LoVo (cell line): ENCODE measurements at regions not wholly inside any gene's neighbourhood (a gene's known extent, or its start where the extent isn't known, plus 50 kb on each side); places are given as distances from the start of the nearest gene placed in this dataset.

Experiments
- DNase-seq: peaks from one replicate; pipeline ENCODE4 v3.0.0-alpha.2; 2016; ENCODE audit warnings: low spot score

DNA sequence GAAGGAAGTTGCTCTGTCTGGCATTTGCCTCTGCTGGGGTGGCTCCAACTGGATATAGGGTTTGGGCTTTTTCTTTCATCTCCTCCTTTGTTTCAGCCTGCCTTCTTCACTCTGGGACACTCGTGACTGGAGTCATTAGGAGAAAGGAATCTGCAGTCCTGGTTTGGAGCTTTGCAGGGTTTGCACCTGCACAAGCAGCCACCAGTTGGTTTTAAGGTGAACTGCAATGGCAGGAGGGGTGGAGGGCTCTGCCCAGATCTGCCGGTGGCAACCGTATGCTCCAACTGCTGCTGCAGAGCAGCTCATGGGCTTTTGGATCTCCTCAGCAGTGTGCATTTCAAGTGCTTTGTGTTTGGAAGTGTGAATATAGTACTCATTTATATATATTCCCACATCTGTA is 131.3 kb upstream of the MGAT5 start:
- DNase-seq: no peak

DNA sequence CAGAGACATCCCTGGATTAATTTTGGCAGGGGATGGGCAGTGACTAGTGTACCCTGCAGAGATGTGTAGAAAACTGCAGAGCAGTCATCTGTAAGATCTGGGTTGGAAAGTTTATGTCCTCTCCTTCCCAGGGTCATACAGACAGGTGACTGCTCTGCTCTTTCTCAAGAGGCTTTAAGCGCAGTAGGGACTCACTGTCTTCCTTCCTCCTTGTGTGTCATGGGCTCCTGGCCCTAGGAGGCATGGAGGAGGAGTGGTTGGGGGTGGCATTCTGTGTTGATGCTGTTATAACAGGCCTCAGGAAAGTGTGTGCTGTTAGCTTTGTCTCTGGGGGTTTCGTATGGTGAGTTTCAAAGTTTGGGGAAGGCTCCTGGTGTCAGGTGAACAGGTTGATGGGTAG is 130.5 kb upstream of the MGAT5 start:
- DNase-seq: no peak

DNA sequence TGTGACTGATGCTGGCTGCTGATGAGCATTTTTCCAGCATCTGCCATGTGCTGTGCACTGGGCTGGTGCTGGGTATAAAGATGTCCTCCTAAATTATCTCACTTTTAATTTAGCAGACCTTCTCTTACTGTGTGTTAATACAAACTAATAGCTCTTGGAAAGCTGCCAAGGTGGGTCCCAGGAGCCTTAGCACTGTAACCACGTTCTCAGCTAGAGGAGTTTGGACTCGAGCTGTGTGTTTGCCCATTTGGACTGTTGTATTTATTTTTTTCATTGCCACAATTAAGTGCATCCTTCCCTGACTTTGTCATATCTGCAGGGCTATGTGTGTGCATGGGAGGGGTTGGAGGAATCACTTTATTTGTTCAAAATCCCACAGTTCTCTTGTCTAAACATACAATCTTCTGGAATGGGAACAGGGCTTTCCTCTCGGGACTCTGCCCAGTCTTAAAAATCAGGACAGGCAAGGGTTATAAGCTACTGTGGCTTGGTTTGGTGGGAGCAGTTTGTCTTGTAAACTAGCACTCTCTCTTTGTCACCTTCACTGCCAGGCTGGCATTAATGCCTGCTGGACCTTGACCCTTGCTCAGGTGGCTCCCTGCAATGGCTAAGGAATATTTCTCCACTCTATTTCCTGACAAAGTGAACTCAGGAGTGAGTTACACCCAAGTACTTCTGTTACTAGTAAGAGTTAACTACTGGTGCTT is 129.7 kb upstream of the MGAT5 start:
- peak; percentile 62 for DNase-seq

DNA sequence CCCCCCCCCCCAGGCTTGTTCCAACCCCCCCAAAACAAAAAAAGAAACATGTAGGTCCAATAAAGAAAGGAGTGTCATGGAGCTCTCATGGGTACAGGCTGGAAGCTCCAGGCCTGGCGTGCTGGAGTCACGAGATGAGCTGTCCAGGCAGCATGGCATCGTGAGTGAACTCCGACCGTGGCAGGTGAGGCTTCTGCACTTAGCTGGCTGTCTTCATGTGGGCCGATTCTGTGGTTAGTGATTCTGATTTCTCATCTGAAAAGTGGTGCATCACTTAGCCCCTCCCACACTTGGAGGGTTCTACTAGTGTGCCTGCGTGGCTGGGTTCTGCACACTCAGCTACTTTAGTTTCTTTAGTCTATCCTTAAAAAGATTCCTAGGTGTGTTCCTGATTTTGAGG is 126.4 kb upstream of the MGAT5 start:
- DNase-seq: no peak

DNA sequence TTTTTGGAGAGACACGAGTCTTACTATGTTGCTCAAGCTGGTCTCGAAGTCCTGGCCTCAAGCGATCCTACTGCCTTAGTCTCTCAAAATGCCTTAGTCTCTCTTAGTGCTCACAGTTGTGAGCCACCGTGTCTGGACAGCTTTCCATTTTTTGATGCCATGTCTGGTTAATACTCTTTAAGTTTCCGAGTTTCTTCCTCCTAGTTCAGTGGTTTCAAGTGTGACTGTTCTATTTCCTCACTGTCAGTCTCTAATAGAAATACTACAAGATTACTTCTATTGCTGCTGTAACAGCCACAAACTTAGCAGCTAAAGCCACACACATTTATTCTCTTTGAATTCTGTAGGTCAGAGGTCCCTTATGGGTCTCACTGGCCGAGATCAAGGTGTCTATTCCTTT is 125.1 kb upstream of the MGAT5 start:
- no peak for DNase-seq

DNA sequence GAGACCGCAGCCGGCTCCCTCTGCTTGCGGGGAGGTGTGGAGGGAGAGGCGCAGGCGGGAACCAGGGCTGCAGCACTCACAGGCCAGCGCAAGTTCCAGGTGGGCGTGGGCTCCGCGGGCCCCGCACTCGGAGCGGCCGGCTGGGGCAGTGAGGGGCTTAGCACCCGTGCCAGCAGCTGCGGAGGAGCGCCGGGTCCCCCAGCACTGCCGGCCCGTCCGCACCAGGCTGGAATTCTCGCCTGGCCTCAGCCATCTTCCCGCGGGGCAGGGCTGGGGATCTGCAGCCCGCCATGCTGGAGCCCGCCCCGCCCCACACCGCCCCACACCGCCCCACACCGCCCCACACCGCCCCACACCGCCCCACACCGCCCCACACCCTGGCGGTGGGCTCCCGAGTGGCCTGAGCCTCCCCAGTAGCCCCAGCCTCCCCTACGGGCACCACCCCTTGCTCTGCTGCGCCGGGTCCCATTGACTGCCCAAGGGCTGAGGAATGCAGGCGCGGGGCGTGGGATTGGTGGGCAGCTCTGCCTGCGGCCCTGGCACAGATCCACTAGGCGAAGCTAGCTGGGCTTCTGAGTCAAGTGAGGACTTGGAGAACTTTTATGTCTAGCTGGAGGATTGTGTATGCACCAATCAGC is 123.9 kb upstream of the MGAT5 start:
- no peak for DNase-seq

DNA sequence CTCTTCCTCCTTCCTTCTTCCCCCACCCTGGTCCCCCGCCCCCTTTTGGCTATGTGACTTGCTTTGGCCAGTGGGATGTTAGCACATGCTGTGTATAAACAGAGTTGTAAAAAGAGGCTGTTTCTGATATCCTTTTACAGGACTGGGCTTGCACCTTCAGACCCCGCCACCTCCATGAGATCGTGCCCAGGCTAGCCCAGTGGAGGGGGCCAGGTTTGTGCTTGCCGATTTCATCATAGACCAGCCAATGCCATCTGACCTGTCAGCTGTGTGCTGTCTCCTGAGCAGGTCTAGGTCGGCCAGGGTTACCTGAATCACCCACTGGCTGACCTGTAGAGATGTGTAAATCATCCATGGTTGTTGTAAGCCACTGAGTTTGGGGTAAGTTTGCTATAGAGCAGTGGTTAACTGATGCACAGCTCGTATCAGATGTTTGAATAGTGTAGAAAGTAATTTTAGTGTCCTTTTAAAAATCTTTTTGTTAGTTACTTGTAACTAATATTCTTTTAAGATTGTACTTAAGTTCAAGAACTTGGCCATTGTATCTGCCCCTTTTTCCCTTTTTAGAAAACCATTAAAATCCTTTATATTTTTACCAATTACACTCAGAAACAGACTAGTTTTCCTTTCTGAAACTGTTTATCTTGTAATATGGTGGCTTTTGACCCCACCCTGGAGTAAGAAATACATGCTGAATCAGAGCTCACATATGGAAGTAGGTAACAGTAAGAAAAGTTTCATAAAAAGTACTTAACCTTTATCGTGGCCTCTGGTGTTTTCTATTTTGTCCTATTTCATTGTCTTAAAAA is 122.0 kb upstream of the MGAT5 start:
- DNase-seq: no peak

DNA sequence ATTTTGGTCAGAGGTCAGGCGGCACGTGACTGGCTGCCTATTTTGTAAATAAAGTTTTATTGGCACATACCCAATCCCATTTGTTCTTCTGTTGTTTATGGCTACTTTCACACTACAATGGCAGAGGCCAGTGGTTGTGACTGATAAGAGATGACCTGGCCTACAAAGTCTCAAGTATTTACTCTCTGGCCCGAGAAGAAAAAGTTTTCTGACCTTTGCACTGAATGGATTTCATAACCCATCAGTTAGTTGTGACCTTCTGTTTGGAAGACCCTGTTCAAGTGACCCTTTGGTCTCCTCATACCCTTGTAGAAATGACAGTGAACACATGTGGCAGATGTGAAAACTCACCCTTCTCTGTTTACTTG is 121.4 kb upstream of the MGAT5 start:
- no peak for DNase-seq

DNA sequence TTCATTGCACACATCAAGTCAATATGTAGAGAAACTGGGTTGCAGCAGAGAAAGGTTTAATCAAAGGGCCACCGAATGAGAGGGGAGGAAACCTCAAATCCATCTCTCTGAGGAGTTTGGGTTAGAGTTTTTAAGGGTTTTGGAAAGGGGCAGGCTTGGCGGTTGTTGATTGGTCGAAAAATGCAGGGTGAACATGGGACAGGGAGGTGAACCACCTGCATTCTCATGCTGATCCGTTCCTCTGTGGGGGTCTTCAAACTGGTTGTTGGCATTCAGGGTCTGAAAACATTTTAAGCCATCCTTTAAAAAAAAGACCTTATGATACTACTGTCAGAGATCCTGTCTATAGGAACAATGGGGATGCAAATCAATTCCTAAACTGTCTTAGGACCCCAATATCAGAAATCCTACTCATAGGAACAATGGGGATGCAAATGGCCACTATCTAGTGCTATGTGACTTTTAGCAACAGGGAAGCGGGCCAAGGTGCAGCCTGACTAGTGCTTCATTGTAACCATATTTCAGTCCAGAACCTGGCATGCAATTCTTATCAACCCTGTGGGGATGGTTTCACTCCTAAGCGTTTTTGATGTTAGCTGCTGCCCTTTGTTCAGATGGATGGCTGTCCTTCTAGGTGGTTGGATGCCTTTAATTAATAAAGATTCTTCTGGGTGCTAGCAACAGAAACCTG is 120.1 kb upstream of the MGAT5 start:
- no peak for DNase-seq

DNA sequence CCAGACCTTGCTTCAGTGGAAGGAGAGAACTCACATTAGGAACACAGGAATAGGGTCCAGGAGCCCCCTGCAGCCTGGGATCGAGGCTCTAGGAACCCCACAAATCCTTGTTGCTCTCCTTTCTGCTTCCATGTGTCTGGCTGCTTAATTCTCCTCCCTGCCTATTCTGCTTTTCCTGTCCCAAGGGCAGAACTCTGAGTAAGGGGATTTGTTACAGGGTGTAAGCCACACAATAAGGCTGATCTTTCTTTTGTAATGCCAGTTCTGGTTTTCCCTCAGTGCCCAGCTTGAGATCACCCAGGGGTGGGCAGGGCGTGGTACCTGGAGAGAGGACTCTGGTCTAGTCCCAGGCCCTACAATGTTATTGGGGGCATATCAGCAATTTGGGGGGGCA is 119.6 kb upstream of the MGAT5 start:
- no peak for DNase-seq

DNA sequence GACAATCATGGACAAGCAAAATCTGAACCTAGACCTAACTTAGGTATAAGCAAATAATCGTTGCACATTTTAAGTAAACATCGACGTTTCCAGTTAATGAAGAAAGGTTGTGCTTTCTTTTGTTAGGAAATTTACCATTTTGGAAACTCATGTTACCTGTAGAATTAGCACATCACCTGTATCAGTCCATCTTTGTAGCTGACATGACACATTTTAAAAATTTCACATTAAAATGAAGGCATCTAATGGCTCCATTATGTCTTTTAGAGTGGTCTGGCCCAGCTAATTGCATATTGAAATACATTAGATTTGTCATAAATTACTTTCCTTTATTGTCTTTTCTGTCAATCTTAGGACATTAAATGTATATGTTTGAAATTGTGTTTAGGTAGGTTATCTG is 119.0 kb upstream of the MGAT5 start:
- DNase-seq: no peak

DNA sequence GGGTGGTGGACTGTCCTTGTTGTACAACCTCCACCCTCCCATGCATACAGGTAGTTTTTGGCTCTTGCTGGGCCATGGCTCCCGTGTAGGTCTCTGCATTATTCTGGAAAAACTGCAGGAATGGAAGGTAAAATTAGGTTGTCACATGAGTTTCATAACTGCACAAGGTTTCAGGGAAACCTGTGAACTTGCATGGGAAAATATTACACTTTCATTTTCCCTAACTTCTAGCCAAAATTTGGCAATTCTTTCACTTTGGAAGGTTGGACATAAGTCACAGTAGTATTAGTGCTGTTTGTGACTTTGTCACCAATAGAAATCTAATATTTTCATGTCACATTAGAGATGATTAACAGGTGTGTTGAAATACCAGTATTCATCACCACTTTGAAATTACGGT is 118.1 kb upstream of the MGAT5 start:
- DNase-seq: no peak

DNA sequence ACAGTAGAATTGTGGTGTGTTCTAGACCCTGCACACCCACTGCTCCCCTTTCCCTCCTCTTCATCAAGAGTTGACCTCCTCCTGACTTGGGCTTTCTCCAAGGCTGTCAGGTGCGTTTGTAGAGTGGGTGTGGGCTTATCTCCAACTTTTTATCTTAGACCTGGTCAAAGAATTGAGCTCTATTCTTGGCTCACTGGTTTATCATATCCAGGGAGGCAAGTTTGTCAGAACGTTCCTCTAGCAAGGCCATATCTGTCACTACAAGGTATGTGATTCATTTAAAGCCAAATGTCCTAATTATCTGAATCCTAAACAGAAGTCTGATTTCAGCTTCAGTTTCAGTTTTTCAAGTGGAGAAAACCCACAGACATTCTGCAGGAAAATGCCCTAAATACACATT is 117.1 kb upstream of the MGAT5 start:
- DNase-seq: no peak

DNA sequence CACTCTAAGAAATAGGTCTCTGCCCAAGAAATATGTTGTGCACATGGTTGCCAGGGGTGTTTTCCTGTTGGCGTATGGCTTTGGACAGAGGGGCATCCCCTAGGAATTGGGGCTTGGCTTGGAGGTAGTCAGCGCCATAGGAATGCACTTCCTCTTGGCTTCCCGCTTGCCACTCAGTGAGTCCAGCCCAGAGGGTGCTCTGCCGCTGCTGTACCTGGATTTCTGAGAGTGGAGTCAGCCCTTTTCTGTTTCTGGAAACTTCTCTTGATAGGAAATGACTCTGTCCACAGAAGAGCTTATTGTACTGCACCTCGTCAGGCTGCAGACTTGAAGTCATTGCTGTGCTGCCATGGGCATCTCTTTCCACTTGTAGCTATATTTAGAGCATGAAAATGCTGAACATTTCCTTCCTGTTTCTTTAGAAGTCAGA is 116.7 kb upstream of the MGAT5 start:
- DNase-seq: peak; percentile 34

DNA sequence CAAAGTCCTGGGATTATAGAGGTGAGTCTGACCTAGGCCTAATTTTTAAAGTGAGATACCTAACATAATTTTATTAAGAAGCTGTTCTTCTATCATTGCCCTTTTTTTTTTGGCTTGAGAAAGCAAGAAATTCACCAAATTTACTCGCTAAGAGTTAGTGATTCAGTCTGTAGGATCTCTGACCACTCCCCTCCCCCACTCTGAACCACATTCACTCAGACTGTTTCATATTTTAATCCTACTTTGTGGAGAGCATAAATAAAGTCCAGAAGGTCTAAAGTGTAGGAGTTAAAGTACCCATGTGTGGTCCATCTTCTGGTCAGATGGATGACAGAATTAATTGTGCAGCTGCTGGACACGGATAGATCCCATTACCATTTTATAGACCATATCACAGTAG is 115.8 kb upstream of the MGAT5 start:
- DNase-seq: no peak

DNA sequence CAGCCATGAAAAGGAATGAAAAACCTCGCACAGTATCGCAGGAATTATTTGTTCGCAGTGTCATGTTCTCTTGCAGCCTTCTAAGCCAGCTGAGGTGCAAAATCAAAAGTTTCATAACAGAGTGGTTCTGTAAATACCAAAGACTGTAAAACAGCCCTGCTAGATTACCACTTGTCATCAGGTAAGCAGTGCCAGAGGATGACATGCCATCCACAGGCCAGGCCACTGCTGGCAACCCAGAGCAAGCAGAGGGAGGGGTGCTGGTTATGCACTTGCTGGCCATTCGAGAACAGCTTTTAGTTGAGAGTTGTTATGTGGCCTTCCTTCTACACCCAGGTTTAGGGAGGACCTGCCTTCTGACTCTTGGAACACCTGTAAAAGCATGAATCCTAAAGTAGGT is 114.3 kb upstream of the MGAT5 start:
- DNase-seq: no peak

DNA sequence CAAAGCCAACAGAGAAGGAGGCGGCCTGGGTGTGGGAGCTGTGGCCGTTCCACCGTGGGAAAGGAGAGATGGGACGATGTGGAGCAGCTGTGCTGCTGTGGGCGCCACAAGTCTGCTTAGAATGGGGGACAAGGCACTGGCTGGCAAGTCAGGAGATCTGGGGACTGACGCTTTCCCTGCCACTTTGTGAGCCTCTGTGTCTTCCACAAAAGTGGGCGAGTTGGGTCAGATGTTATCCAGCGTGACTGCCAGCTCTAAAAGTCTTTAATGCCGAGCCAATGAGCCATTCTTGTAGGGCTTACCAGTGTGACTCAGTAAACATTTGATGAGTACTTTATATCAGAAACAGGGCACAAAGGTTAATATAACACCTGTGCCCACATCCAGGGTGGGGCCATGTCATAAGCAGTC is 113.6 kb upstream of the MGAT5 start:
- DNase-seq: peak; percentile 72

DNA sequence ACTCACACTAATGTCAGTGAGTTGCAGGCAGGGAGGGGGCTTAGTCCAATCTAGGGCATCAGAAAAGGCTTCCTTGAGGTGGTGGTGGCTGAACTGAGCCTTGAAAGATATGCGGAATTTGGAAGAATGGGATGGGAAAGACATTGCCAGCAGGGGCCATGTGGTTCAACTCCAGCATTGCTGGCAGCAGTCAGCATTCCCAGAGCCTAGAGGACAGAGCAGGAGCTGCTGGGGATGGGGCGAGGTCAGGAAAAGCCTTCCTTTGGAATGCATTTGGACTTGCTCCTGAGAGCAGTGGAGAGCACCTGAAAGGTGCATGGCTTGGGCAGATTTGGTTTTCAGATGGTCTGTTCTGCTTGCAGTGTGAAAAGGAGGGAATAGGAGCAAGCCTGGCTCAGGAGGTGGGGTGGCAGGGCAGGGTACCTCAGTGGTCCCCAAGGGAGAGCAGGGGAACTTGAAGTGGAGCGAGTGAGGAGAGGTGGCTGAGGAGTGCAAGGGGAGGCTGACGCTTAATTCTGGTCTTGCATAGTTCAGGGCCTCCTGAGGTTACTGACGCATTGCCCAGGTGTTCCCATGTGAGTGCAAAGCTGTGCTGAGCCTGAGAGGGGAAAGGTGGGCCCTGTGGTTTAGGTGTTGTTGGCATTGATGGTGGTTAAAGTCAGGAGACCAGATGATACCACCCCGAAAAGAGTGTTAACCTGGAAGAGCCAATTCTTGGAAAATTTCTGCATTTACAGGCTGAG is 112.1 kb upstream of the MGAT5 start:
- DNase-seq: no peak

DNA sequence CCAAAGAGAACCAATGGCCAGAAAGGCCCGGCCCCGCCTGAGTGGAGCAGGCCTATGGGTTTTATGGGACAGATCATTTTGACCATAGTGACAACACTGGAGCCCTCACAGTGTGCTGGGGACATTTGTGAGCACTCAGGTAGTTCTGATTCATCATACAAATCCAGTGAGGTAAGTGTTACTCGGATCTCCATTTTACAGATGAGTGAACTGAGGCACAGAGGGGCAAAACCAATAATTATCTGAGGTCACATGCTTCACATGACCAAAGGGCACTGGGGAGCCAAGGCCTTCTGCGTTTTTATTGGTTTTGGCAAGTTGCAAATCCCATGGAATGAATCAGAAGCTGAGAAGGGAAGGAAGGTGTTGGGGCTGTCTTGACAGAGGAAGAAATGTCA is 111.5 kb upstream of the MGAT5 start:
- no peak for DNase-seq

DNA sequence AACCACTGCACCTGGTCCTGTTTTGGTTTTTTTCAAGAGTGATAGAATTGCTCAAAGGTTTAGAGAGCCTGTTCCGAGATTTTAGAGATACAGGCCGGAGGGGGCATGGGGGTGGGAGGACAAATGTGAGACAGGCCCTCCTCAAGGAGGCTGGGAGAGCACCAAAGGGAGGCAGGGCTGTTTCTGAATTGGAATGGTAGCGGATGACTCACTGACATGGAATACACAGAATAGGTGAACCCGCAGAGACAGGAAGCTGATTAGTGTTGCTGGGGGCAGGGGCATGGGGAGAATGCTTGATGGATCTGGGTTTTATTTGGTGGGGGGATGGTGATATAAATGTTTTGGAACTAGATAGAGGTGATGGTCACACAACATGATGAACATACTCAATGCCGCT is 111.0 kb upstream of the MGAT5 start:
- DNase-seq: no peak

DNA sequence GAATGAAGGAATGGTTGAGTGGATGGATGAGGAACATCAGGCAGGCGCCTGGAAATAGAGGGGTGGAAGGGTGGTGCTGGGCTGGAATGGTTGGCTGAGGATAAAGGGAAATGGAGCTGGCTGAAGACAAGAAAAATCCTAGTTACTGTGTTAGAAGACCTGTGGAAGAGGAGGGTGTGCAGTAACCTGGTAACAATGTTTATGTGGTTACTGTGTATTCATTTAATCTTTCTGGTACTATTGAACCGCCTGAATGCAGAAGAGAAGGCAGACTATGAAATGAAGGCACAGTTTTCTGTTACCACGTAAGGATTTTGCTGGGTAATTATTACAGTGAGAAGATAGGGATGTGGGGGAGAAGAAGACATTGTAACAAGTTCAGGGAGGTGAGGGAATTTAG is 110.3 kb upstream of the MGAT5 start:
- no peak for DNase-seq

DNA sequence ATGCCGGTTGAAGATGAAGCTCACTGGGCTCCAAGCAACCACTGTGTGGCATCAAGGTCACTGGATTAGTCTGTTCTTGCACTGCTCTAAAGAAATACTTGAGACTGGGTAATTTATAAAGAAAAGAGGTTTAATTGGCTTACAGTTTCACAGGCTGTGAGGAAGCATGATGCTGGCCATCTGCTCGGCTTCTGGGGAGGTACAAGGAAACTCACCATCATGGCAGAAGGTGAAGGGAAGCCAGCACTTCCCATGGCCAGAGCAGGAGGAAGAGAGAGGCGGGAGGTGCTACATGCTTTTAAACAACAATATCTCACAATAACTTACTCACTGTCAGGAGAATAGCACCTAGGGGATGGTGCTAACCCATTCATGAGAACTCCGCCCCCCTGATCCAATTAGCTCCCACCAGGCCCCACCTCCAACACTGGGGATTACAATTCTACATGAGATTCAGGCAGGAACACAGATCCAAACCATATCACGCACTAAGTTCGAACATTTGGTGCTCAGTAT is 109.7 kb upstream of the MGAT5 start:
- no peak for DNase-seq
